CD4-positive, CD25-positive, alpha-beta regulatory T cell (primary cell): ENCODE measurements at regions not wholly inside any gene's neighbourhood (a gene's known extent, or its start where the extent isn't known, plus 50 kb on each side); places are given as distances from the start of the nearest gene placed in this dataset.

Experiments
- ATAC-seq, 2 donors: fragments of 150-1000 bp; cut with Tn5 transposase; one replicate each; pipeline ENCODE4 v1.10.0; 2021; ENCODE audit warnings: low read depth in 2 of 2, moderate number of reproducible peaks in 2 of 2, moderate library complexity in 1 of 2
- DNase-seq, 3 donors: peaks; one replicate each; pipeline versions ENCODE4 v3.0.0 to v3.0.0-alpha.2; 2012 to 2022; ENCODE audit warnings: mixed read lengths in 1 of 3
- H3K27ac ChIP-seq: one replicate; pipeline ENCODE4 v1.7.0; 2013; ENCODE audit warnings: mild to moderate bottlenecking, low read length; ENCODE audit not compliant: insufficient read depth, poor library complexity, severe bottlenecking
- H3K27me3 ChIP-seq: one replicate; pipeline ENCODE4 v1.7.0; 2013; ENCODE audit warnings: low read length; ENCODE audit not compliant: control insufficient read depth, insufficient read depth
- H3K36me3 ChIP-seq: one replicate; pipeline ENCODE4 v1.7.0; 2013; ENCODE audit warnings: mild to moderate bottlenecking, low read length, moderate library complexity; ENCODE audit not compliant: control insufficient read depth, insufficient read depth
- H3K4me1 ChIP-seq: 2 replicates; pipeline ENCODE4 v1.7.0; 2013; ENCODE audit warnings: mild to moderate bottlenecking, low read length; ENCODE audit not compliant: insufficient read depth, control insufficient read depth, poor library complexity, severe bottlenecking
- H3K4me3 ChIP-seq: one replicate; pipeline ENCODE4 v1.7.0; 2013; ENCODE audit warnings: low read depth, mild to moderate bottlenecking, low read length, moderate library complexity
- H3K9me3 ChIP-seq, 2 experiments: 1 replicate in 1 of 2; 2 replicates in 1 of 2; pipeline ENCODE4 v1.7.0; 2013; ENCODE audit warnings: low read length in 2 of 2, mild to moderate bottlenecking in 1 of 2, moderate library complexity in 1 of 2; ENCODE audit not compliant: control insufficient read depth in 2 of 2
- H3K27ac Mint-ChIP-seq, 3 donors: one replicate each; pipeline ENCODE4 v1.8.0; 2020 to 2022; ENCODE audit warnings: mild to moderate bottlenecking in 3 of 3, mixed read lengths in 3 of 3, moderate library complexity in 2 of 3
- H3K27me3 Mint-ChIP-seq: one replicate; pipeline ENCODE4 v1.8.0; 2022; ENCODE audit warnings: mild to moderate bottlenecking, mixed read lengths
- H3K36me3 Mint-ChIP-seq: one replicate; pipeline ENCODE4 v1.8.0; 2020; ENCODE audit warnings: mixed read lengths
- H3K4me1 Mint-ChIP-seq, 4 donors: one replicate each; pipeline ENCODE4 v1.8.0; 2020 to 2022; ENCODE audit warnings: mixed read lengths in 4 of 4, mild to moderate bottlenecking in 1 of 4
- H3K4me3 Mint-ChIP-seq, 4 donors: one replicate each; pipeline ENCODE4 v1.8.0; 2020 to 2022; ENCODE audit warnings: mild to moderate bottlenecking in 4 of 4, mixed read lengths in 4 of 4, moderate library complexity in 3 of 4
- H3K9me3 Mint-ChIP-seq, 7 donors: one replicate each; pipeline ENCODE4 v1.8.0; 2020 to 2022; ENCODE audit warnings: mixed read lengths in 7 of 7, mild to moderate bottlenecking in 3 of 7, moderate library complexity in 2 of 7

DNA sequence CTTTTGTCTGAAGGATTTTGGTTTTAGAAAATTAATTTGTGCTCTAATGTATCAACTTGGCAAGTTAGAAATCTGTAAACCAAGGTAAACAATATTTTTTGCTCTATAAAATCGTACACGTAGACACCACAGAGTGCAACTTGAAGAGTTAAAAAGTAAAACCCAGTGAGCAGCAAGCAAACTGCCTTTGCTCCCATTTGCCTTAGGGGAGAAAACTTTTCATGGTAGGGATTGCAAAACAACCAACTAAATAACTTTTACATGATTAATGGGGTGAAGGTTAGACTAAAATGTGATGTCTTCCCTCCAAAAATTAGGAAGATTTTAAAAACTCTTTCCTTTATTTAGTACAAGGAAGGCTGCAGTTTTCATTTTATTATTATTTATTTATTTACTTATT, 224.2 kb upstream of the LYZL1 start:
- ATAC-seq (no peak), DNase-seq (no peak)
- H3K4me1 Mint-ChIP-seq = no peaks in the 10 kb centered on the region
- Histone ChIP-seq H3K27ac (no peak overlapping the region), H3K9me3 (no peaks in the 10 kb centered on the region), H3K4me3 (no peak overlapping the region), H3K27me3 (no peaks in the 10 kb centered on the region), H3K4me1 (no peaks in the 10 kb centered on the region), H3K36me3 (no peaks in the 10 kb centered on the region)
- H3K36me3 Mint-ChIP-seq = no peaks in the 10 kb centered on the region
- H3K9me3 Mint-ChIP-seq = peaks cover 0 to 1% (median 0%) of the 10 kb centered on the region in 7 donors
- H3K27ac Mint-ChIP-seq = no peak overlapping the region
- no peaks in the 10 kb centered on the region for H3K27me3 Mint-ChIP-seq
- H3K4me3 Mint-ChIP-seq = no peak overlapping the region

DNA sequence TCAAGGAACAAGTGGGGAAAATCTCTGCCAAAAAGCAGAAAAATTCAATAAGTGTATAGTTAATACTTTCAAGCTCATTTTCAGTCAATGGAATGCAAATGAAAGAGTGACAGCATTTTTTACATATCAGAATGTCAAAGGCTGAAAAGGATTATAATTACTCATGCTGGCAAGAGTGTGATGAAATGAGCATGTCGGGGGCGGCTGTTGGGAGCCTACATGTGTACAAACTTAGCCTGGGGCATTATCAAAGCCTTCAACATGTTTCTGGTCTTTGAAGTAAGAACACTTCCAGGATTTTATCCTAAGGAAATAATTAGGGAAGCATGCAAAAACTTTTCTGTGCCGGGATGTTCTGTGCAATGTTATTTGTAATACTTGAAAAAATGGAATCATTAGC, 221.7 kb upstream of the LYZL1 start:
- DNase-seq = no peak
- no peaks in the 10 kb centered on the region for H3K9me3 ChIP-seq
- H3K27me3 ChIP-seq = no peaks in the 10 kb centered on the region
- no peaks in the 10 kb centered on the region for H3K36me3 ChIP-seq
- Mint-ChIP-seq H3K27me3 (no peaks in the 10 kb centered on the region), H3K36me3 (no peaks in the 10 kb centered on the region), H3K27ac (no peak overlapping the region), H3K9me3 (peaks cover 0 to 1% (median 0%) of the 10 kb centered on the region in 7 donors), H3K4me3 (no peak overlapping the region), H3K4me1 (no peaks in the 10 kb centered on the region)
- H3K27ac ChIP-seq = no peak overlapping the region
- no peaks in the 10 kb centered on the region for H3K4me1 ChIP-seq
- no peak overlapping the region for H3K4me3 ChIP-seq
- ATAC-seq = no peak

DNA sequence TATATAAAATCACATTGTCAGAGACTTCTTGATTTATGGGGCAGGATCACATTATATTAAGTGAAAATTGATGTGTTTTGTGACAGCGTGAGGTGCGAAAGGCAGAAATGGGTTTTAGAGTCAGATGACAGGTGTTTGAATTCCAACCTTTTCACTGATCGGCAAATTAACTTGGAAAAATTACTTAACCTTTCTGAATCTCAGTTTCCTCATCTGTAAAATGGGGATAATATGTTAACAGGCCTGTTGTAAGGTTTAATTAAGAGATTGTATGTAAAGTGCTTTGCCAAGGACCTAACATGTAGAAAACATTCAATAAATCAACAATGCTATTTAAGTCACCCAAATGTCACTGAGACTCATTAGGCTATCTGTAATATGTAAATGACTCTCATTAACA, 221.2 kb upstream of the LYZL1 start:
- Mint-ChIP-seq H3K27me3 (no peaks in the 10 kb centered on the region), H3K9me3 (peaks cover 0 to 1% (median 0%) of the 10 kb centered on the region in 7 donors), H3K36me3 (no peaks in the 10 kb centered on the region), H3K27ac (no peak overlapping the region), H3K4me1 (no peaks in the 10 kb centered on the region), H3K4me3 (no peak overlapping the region)
- no peaks in the 10 kb centered on the region for H3K36me3 ChIP-seq
- H3K27me3 ChIP-seq = no peaks in the 10 kb centered on the region
- H3K9me3 ChIP-seq = no peaks in the 10 kb centered on the region
- no peaks in the 10 kb centered on the region for H3K4me1 ChIP-seq
- DNase-seq (no peak), ATAC-seq (no peak)
- no peak overlapping the region for H3K4me3 ChIP-seq
- H3K27ac ChIP-seq = no peak overlapping the region

DNA sequence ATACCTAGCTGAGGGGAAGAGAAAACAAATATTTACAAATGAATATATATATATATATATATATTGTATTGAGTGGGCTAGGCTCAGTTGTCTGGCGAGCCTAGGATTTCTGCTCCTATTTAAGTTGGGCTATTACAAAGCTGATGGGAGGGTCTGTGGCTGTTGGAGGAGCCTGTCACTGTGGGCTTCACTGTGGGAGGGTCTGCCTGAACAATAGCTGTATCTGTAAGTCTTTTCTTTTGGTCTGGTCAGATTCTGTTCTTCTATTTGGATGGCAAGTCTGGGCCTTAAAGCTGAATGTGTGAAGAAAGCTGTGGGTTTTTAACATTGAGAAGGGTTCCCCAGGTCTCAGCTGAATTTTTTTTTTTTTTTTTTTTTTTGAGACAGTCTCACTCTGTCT, 220.6 kb upstream of the LYZL1 start:
- H3K27ac Mint-ChIP-seq = no peak overlapping the region
- H3K9me3 Mint-ChIP-seq = peaks cover 0 to 1% (median 0%) of the 10 kb centered on the region in 7 donors
- Histone ChIP-seq H3K36me3 (no peaks in the 10 kb centered on the region), H3K9me3 (no peaks in the 10 kb centered on the region), H3K27ac (no peak overlapping the region), H3K4me1 (no peaks in the 10 kb centered on the region), H3K27me3 (no peaks in the 10 kb centered on the region), H3K4me3 (no peak overlapping the region)
- ATAC-seq = no peak
- H3K36me3 Mint-ChIP-seq = no peaks in the 10 kb centered on the region
- H3K4me1 Mint-ChIP-seq = no peaks in the 10 kb centered on the region
- no peaks in the 10 kb centered on the region for H3K27me3 Mint-ChIP-seq
- H3K4me3 Mint-ChIP-seq = no peak overlapping the region
- no peak for DNase-seq

DNA sequence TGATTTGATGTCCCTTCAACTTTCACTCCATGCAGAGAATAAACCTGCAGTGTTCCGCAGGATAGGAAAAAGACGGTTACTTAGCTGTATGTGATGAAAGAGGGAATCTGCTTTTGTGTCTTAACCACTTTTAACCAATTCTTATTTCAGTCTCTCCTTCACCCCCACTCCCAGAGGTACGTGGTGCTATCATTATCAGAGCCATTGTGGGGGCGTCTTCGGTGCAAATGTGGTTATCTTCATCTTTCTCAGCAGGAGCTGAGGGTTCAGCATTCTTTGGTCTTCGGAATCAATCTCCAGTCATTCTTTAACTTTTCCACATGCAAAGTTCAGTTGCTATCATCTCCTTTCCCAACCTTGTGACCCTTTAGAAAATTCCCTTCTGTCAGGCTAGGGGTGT, 219.9 kb upstream of the LYZL1 start:
- Histone ChIP-seq H3K36me3 (no peaks in the 10 kb centered on the region), H3K27me3 (no peaks in the 10 kb centered on the region), H3K9me3 (no peaks in the 10 kb centered on the region), H3K4me1 (no peaks in the 10 kb centered on the region), H3K4me3 (no peak overlapping the region), H3K27ac (no peak overlapping the region)
- Mint-ChIP-seq H3K36me3 (no peaks in the 10 kb centered on the region), H3K4me1 (no peaks in the 10 kb centered on the region), H3K9me3 (peaks cover 0 to 1% (median 0%) of the 10 kb centered on the region in 7 donors), H3K4me3 (no peak overlapping the region), H3K27me3 (no peaks in the 10 kb centered on the region), H3K27ac (peak overlapping the region in 1 of 3 donors; percentile 50)
- ATAC-seq (no peak), DNase-seq (no peak)

DNA sequence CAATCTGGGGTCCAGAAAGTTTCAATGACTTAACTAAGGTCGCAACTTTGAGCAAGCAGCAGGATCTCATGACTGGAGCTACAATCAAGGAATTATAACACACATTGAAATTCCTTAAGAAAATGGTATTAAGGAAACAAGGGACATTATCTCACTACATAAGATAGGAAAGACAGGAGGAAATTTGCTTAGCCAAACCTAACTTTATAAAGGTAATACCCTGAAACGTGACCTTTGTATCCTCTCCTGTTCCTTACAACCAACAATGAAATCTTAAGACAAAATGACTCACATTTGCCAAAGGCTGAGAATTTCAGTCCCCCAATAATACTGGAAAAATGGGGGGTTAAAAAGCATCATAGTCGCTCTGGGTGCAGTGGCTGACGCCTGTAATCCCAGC, 218.9 kb upstream of the LYZL1 start:
- Histone ChIP-seq H3K4me1 (no peaks in the 10 kb centered on the region), H3K27me3 (no peaks in the 10 kb centered on the region), H3K36me3 (no peaks in the 10 kb centered on the region), H3K27ac (no peak overlapping the region), H3K9me3 (no peaks in the 10 kb centered on the region), H3K4me3 (no peak overlapping the region)
- DNase-seq (no peak), ATAC-seq (no peak)
- Mint-ChIP-seq H3K4me3 (no peak overlapping the region), H3K9me3 (no peaks in the 10 kb centered on the region), H3K27ac (no peak overlapping the region), H3K36me3 (no peaks in the 10 kb centered on the region), H3K4me1 (no peaks in the 10 kb centered on the region), H3K27me3 (no peaks in the 10 kb centered on the region)

DNA sequence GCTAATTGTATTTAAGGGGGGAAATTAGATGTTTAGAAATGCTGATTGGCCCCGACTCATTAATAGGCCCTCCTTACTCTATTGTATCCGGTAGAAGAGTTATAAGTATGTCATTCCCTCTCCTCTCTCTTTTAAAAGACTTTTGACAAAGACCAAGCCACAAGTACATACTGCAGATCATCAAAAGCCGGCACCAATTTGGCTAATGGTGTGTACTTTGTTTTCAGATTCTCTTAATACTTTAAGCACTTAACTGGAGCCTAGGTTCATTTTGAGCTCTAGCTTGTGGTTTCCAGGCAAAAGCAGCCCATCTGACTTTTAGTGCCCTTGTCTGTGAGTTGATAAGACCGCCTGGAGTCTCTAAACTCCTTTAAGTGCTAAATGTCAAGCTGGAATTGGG, 210.0 kb upstream of the LYZL1 start:
- no peak for DNase-seq
- no peak overlapping the region for H3K27ac Mint-ChIP-seq
- peaks cover 2% of the 10 kb centered on the region for H3K27me3 ChIP-seq
- H3K4me1 ChIP-seq = no peaks in the 10 kb centered on the region
- no peaks in the 10 kb centered on the region for H3K9me3 ChIP-seq
- H3K36me3 Mint-ChIP-seq = no peaks in the 10 kb centered on the region
- no peaks in the 10 kb centered on the region for H3K27me3 Mint-ChIP-seq
- no peaks in the 10 kb centered on the region for H3K4me1 Mint-ChIP-seq
- peaks cover 0 to 2% (median 0%) of the 10 kb centered on the region in 7 donors for H3K9me3 Mint-ChIP-seq
- H3K36me3 ChIP-seq = no peaks in the 10 kb centered on the region
- H3K27ac ChIP-seq = no peak overlapping the region
- no peak overlapping the region for H3K4me3 ChIP-seq
- H3K4me3 Mint-ChIP-seq = no peak overlapping the region
- ATAC-seq = no peak

DNA sequence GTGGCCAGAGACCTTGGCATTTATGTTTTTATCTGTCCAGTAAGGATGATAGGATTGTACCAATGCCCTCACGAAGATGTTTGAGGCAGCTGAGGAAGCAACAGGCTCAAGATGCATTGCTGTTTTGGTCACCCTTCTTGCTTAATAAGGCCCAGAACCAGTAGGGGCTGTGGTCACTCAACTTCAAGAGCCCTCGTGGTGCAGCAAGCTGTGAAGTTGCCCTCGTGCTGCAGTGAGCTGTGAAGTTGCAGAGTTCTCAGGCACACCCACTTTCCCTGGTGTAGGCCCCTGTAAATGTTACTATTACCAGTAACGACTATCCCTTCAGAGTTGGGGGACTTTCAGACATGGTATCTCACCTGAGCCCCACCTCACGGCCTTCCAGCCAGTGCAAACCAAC, 207.6 kb upstream of the LYZL1 start:
- H3K36me3 Mint-ChIP-seq = no peaks in the 10 kb centered on the region
- H3K27ac ChIP-seq = no peak overlapping the region
- H3K4me1 Mint-ChIP-seq = no peaks in the 10 kb centered on the region
- ATAC-seq (no peak), DNase-seq (no peak)
- H3K27ac Mint-ChIP-seq = no peak overlapping the region
- no peaks in the 10 kb centered on the region for H3K27me3 Mint-ChIP-seq
- no peaks in the 10 kb centered on the region for H3K4me1 ChIP-seq
- peaks cover 0 to 2% (median 0%) of the 10 kb centered on the region in 7 donors for H3K9me3 Mint-ChIP-seq
- H3K36me3 ChIP-seq = no peaks in the 10 kb centered on the region
- H3K9me3 ChIP-seq = no peaks in the 10 kb centered on the region
- H3K27me3 ChIP-seq = peaks cover 2% of the 10 kb centered on the region
- H3K4me3 ChIP-seq = no peak overlapping the region
- H3K4me3 Mint-ChIP-seq = no peak overlapping the region
